Astrocyte of the spinal cord (primary cell): ENCODE measurements at regions not wholly inside any gene's neighbourhood (a gene's known extent, or its start where the extent isn't known, plus 50 kb on each side); places are given as distances from the start of the nearest gene placed in this dataset.

Source experiments
- DNase-seq: peaks from one replicate; pipeline ENCODE4 v3.0.0; 2011; ENCODE audit warnings: low read depth, low spot score
- H3K4me3 ChIP-seq: 2 replicates; pipeline ENCODE4 v1.5.1; 2011; ENCODE audit warnings: low read depth, mild to moderate bottlenecking, low read length, moderate library complexity
- in situ Hi-C: cut with HindIII; loops from 2 replicates; pipeline ENCODE4 v1.10.0; 2017; ENCODE audit warnings: low sequenced_read_pairs
- TF ChIP-seq, protein P1 (sequence below): IDR thresholded peaks from 2 replicates; pipeline ENCODE4 v1.5.1; 2012; ENCODE audit warnings: low read depth, mild to moderate bottlenecking, low read length, inconsistent platforms

DNA sequence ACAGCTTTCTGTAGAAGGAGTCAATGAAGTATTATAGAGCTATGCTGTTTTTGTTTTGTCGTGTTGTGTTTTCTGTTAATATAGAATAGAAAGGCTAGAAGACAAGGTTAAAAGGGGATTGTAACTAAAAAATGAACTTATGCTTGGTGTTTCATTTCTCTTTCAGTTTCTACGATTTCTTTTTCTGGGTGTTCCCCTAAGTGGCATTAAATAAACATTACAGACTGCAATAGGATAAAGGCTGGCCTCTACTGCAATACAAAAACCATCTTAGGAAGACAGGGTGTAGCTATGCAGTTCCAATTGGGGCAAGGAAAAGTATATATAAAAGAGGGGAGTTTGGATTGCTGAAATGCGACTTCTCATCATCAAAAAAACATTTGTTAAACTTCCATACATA lies 1609.7 kb upstream of the ACVR2A start:
- in situ Hi-C loops = no loop called here
- H3K4me3 ChIP-seq = no peak overlapping the region
- TF ChIP-seq, protein P1, sequence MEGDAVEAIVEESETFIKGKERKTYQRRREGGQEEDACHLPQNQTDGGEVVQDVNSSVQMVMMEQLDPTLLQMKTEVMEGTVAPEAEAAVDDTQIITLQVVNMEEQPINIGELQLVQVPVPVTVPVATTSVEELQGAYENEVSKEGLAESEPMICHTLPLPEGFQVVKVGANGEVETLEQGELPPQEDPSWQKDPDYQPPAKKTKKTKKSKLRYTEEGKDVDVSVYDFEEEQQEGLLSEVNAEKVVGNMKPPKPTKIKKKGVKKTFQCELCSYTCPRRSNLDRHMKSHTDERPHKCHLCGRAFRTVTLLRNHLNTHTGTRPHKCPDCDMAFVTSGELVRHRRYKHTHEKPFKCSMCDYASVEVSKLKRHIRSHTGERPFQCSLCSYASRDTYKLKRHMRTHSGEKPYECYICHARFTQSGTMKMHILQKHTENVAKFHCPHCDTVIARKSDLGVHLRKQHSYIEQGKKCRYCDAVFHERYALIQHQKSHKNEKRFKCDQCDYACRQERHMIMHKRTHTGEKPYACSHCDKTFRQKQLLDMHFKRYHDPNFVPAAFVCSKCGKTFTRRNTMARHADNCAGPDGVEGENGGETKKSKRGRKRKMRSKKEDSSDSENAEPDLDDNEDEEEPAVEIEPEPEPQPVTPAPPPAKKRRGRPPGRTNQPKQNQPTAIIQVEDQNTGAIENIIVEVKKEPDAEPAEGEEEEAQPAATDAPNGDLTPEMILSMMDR = no peak
- DNase-seq = no peak

DNA sequence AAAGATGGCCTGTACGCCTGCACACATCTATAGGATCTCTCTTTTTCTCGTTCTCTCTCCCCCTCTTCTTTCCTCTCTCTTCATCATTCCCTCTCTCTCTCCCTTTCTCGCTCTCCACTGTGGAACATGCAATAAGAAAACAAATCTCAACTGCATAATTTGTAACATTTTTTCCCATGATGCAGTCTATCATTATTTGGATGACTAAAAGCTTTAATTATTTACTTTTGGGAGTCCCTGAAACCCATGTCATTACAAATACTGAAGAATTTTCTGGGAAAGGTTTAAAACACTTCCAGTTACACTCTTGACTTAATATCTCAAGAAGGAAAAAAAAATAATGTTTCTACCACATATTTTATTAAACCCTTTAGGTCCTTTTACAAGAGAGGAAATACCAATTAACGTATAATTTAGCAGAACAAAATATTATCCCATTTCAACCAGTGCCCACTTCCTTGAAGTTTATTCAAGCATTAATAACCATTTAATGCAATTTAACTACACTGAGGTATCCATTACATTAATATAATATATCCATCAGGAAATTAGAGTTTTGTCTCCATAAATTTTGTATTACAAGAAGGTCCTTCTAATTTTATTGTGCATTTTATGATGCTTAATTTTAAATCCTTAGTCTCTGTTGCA lies 1615.2 kb upstream of the ACVR2A start:
- no peak overlapping the region for H3K4me3 ChIP-seq
- TF ChIP-seq, protein P1 = no peak
- no peak for DNase-seq
- in situ Hi-C loops = no loop called here

DNA sequence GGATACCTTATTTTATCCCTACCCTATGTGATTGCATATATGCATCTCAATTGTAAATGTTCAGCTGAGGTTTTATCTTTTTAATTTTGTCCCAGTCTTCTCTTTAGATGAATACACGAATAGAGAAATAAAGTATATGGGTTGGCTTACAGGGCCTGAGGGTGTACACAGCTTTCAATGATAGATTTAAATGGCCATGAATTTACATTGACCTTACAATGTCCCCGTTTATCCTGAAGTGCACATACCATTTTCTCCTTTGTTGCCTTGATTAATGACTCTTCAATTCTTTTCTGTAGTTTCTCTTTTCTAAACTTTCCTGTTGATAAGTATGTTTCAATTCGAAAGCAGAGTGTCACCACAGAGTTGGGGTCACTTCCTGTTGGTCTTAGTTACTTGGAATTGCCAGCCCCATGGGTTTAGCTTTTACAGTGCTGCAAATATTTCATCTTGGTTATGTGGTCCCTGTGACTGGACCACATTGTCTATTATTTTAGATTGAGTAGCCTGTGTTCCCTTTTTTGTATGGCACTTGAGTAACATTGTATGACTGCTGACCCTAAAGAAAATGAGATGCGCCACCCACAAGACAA lies 1616.3 kb upstream of the ACVR2A start:
- DNase-seq = no peak
- H3K4me3 ChIP-seq = no peak overlapping the region
- TF ChIP-seq, protein P1 = no peak
- in situ Hi-C loops = no loop called here

DNA sequence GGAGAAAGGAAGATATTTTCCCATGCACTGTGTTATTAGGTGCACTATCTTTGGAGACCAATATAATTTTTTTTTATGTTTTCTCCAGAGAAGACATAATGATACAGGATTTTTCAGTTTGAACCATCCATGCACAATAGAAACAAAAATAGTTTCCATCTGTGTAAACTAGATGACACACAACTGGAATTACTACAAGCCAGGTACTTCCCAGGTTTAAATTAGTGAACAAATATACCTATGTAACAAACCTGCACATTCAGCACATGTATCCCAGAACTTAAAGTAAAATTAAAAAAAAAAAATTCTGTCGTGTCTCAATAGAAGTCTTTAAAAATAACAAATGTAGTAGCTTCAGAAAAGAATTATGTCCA lies 1616.8 kb upstream of the ACVR2A start:
- TF ChIP-seq, protein P1 = no peak
- in situ Hi-C loops = no loop called here
- no peak for DNase-seq
- no peak overlapping the region for H3K4me3 ChIP-seq

DNA sequence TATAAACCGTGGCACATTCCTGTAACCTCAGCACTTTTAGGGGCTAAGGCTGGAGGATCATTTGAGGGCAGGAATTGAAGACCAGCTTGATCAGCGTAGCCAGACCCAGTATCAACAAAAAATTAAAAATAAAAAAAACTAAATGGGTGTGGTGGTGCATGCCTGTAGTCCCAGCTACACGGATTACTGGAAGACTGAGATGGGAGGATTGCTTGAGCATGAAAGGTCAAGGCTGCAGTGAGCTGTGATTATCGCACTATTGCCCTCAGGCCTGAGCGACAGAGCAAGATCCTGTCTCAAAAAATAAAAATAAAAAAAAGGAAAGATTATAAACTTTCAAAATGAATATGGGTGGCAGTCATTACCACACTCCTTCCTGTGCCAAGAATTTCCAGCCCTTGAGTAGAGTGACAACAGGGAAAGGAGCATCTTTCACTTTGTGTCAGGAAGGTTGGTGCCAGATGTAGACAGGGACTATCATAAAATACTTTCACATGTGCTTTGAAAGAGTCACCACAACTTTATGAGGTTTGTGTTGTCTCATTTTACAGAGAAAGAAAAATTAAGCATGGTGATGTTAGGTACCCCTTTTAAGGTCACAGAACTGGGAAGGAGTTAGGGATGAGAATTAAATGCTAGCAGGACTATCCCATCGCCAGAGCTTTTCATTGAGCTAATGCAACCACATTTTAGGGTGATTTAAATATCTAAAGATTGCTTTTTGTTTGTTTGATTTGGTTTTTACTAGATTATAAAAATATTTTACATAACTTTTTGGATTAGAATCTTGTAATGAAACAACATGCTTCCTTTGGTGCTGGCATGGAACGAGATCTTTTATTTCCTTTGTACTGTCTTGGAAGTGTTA lies 1617.4 kb upstream of the ACVR2A start:
- no peak for DNase-seq
- H3K4me3 ChIP-seq = no peak overlapping the region
- TF ChIP-seq, protein P1 = no peak
- in situ Hi-C loops = no loop called here

DNA sequence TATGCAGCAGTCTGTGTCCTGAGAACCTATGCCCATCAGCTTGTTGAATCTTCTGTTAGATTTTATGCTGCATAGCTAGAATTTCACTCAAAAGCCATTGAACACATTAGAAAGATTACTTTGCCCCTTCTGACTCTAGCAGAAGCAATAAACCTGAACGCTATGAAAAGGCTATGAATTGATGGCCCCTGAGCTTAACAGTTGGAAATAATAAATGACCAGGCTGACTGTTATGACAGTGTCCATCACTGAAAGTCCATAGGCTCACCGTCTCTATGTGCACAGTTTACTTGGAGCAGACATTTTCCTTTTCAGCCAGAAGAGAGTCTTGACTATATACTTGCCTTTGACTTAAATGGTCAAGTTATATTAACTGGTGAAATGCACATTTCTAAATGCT lies 1618.8 kb upstream of the ACVR2A start:
- in situ Hi-C loops = no loop called here
- H3K4me3 ChIP-seq = no peak overlapping the region
- DNase-seq = no peak
- TF ChIP-seq, protein P1 = no peak
